HepG2 (cell line): ENCODE measurements at regions not wholly inside any gene's neighbourhood (a gene's known extent, or its start where the extent isn't known, plus 50 kb on each side); places are given as distances from the start of the nearest gene placed in this dataset.

Source experiments
- CTCF ChIP-seq: sonication (generic); formaldehyde crosslinking; IDR thresholded peaks from 2 replicates; pipeline ENCODE4 v1.5.0; 2020; ENCODE audit warnings: mild to moderate bottlenecking, missing genetic modification reagents, moderate library complexity
- NBN ChIP-seq: fragments of 450-650 bp; conservative IDR thresholded peaks from 2 replicates; pipeline ENCODE4 v1.6.1; 2017

- TF ChIP-seq NBN (no peak), CTCF (CRISPR knock-in tag) (no peak)
Measured at GRCh38 chr13:67859904-67860303, 629.8 kb upstream of the PCDH9 start.
